PC-9 (cell line): ENCODE measurements at regions not wholly inside any gene's neighbourhood (a gene's known extent, or its start where the extent isn't known, plus 50 kb on each side); places are given as distances from the start of the nearest gene placed in this dataset.

Source experiments
- BruUV-seq: library from RNA; stranded (reverse); fragments of 400-500 nt; replicated peaks from 2 replicates; lab custom pipeline; 2021; lab: Mats Ljungman, UMichigan
- CTCF ChIA-PET: fragments of 300-600 bp; sonication (Branson Sonifier 250); formaldehyde crosslinking; loops from one replicate; lab custom pipeline; 2022; ENCODE audit warnings: antibody characterized with exemption; lab: Charles Lee
- POLR2A ChIA-PET: fragments of 300-600 bp; sonication (Branson Sonifier 250); formaldehyde crosslinking; loops from one replicate; lab custom pipeline; 2022; ENCODE audit warnings: antibody characterized with exemption; ENCODE audit not compliant: unreplicated experiment; lab: Charles Lee
- DNase-seq, 2 experiments: peaks; one replicate each; pipeline versions ENCODE4 v3.0.0 to v3.0.0-alpha.2; 2015 to 2022; ENCODE audit warnings: mixed read lengths in 1 of 2
- H2AFZ ChIP-seq: fragments of 200-600 bp; sonication (generic); 2 replicates; pipeline ENCODE4 v1.8.1; 2017; ENCODE audit warnings: antibody characterized with exemption
- H3F3A ChIP-seq: fragments of 200-600 bp; sonication (generic); 2 replicates; pipeline ENCODE4 v1.8.1; 2017; ENCODE audit warnings: antibody characterized with exemption, mild to moderate bottlenecking, low read depth; ENCODE audit not compliant: insufficient read depth
- H3K27ac ChIP-seq: fragments of 200-600 bp; sonication (generic); 2 replicates; pipeline ENCODE4 v1.6.1; 2016; ENCODE audit warnings: mixed run types
- H3K27me3 ChIP-seq: fragments of 200-600 bp; sonication (generic); 2 replicates; pipeline ENCODE4 v1.6.1; 2016; ENCODE audit warnings: low read depth, mixed run types; ENCODE audit not compliant: insufficient read depth
- H3K36me3 ChIP-seq: fragments of 200-600 bp; sonication (generic); 2 replicates; pipeline ENCODE4 v1.6.1; 2016; ENCODE audit warnings: low read depth, mixed run types
- H3K4me1 ChIP-seq: fragments of 200-600 bp; sonication (generic); replicated peaks from 2 replicates; pipeline ENCODE4 v1.6.1; 2016; ENCODE audit warnings: mixed run types; ENCODE audit not compliant: insufficient read depth
- H3K4me2 ChIP-seq: fragments of 200-600 bp; sonication (generic); 2 replicates; pipeline ENCODE4 v1.6.1; 2017; ENCODE audit warnings: mixed run types
- H3K4me3 ChIP-seq: fragments of 200-600 bp; sonication (generic); 2 replicates; pipeline ENCODE4 v1.6.1; 2016; ENCODE audit warnings: mixed run types
- H3K79me2 ChIP-seq: fragments of 200-600 bp; sonication (generic); 2 replicates; pipeline ENCODE4 v1.6.1; 2017; ENCODE audit warnings: low read depth, mixed run types
- H3K9me2 ChIP-seq: fragments of 200-600 bp; sonication (generic); 2 replicates; pipeline ENCODE4 v1.8.1; 2017; ENCODE audit warnings: mild to moderate bottlenecking; ENCODE audit not compliant: insufficient read depth
- H3K9me3 ChIP-seq: fragments of 200-600 bp; sonication (generic); 2 replicates; pipeline ENCODE4 v1.8.1; 2016; ENCODE audit warnings: low read depth; ENCODE audit not compliant: insufficient read depth
- H4K20me1 ChIP-seq: fragments of 200-600 bp; sonication (generic); 2 replicates; pipeline ENCODE4 v1.8.1; 2017; ENCODE audit not compliant: insufficient read depth
- CTCF ChIP-seq: fragments of 200-600 bp; sonication (generic); conservative IDR thresholded peaks from 2 replicates; pipeline ENCODE4 v1.6.1; 2017; ENCODE audit warnings: mixed run types, antibody characterized with exemption, mild to moderate bottlenecking, moderate library complexity
- EZH2 ChIP-seq: fragments of 200-600 bp; sonication (generic); IDR thresholded peaks from 2 replicates; pipeline ENCODE4 v1.8.0; 2017; ENCODE audit warnings: antibody characterized with exemption, low read depth
- intact Hi-C: fragments of 100-400 bp; cut with micrococcal nuclease; formaldehyde crosslinking; loops from one replicate; pipeline ENCODE4 v1.10.0; 2022; ENCODE audit not compliant: unreplicated experiment

GRCh38 chr21:19461481-19462205, 1058.1 kb upstream of the TMPRSS15 start:
- Histone ChIP-seq H2AFZ (no peak overlapping the region), H3K9me3 (no peaks in the 10 kb centered on the region), H3K27ac (no peak overlapping the region), H3K27me3 (no peaks in the 10 kb centered on the region), H3K4me3 (no peak overlapping the region), H3K36me3 (no peaks in the 10 kb centered on the region), H3K4me2 (no peak overlapping the region), H3K4me1 (no peaks in the 10 kb centered on the region), H3K79me2 (no peaks in the 10 kb centered on the region), H3K9me2 (no peaks in the 10 kb centered on the region), H4K20me1 (no peaks in the 10 kb centered on the region), H3F3A (no peaks in the 10 kb centered on the region)
- ChIA-PET POLR2A (no interaction called here), CTCF (no interaction called here)
- no TSS peak for BruUV-seq
- intact Hi-C loops: no loop called here
- DNase-seq: no peak
- TF ChIP-seq EZH2 (no peak), CTCF (no peak)

GRCh38 chr21:19463966-19464365, 1060.4 kb upstream of the TMPRSS15 start:
- H3K9me2 ChIP-seq: no peaks in the 10 kb centered on the region
- ChIA-PET CTCF (no interaction called here), POLR2A (no interaction called here)
- H2AFZ ChIP-seq: no peak overlapping the region
- no peaks in the 10 kb centered on the region for H4K20me1 ChIP-seq
- no peak for TF ChIP-seq EZH2
- no peak for TF ChIP-seq CTCF
- BruUV-seq: no TSS peak
- no peak overlapping the region for H3K4me3 ChIP-seq
- no peaks in the 10 kb centered on the region for H3K4me1 ChIP-seq
- H3K9me3 ChIP-seq: no peaks in the 10 kb centered on the region
- no peaks in the 10 kb centered on the region for H3F3A ChIP-seq
- H3K36me3 ChIP-seq: no peaks in the 10 kb centered on the region
- H3K79me2 ChIP-seq: no peaks in the 10 kb centered on the region
- H3K4me2 ChIP-seq: no peak overlapping the region
- DNase-seq: no peak
- no peaks in the 10 kb centered on the region for H3K27me3 ChIP-seq
- no peak overlapping the region for H3K27ac ChIP-seq
- intact Hi-C loops: no loop called here

GRCh38 chr21:19468991-19469715, 1065.6 kb upstream of the TMPRSS15 start:
- intact Hi-C loops: no loop called here
- Histone ChIP-seq H2AFZ (no peak overlapping the region), H4K20me1 (no peaks in the 10 kb centered on the region), H3K36me3 (no peaks in the 10 kb centered on the region), H3F3A (no peaks in the 10 kb centered on the region), H3K27ac (no peak overlapping the region), H3K79me2 (no peaks in the 10 kb centered on the region), H3K4me3 (no peak overlapping the region), H3K9me2 (no peaks in the 10 kb centered on the region), H3K9me3 (no peaks in the 10 kb centered on the region), H3K27me3 (no peaks in the 10 kb centered on the region), H3K4me2 (no peak overlapping the region), H3K4me1 (no peaks in the 10 kb centered on the region)
- DNase-seq: no peak
- POLR2A ChIA-PET: no interaction called here
- TF ChIP-seq EZH2 (no peak), CTCF (no peak)
- CTCF ChIA-PET: no interaction called here
- no TSS peak for BruUV-seq
